Right atrium auricular region (tissue), 2 donors: ENCODE measurements at regions not wholly inside any gene's neighbourhood (a gene's known extent, or its start where the extent isn't known, plus 50 kb on each side); places are given as distances from the start of the nearest gene placed in this dataset.
"Not testable (repeated sequence)": the region's sequence is repeated elsewhere in the genome, so short reads cannot be mapped to it uniquely, and the experiment has no call there.

Experiments
- DNase-seq: peaks from one replicate; pipeline ENCODE4 v3.0.0-alpha.2; 2019; ENCODE audit warnings: low spot score
- H3K27ac ChIP-seq, 2 donors: fragments of 200-600 bp; sonication (generic); 1 replicate in 1 of 2; 2 replicates in 1 of 2; pipeline ENCODE4 v1.5.1; 2016 to 2019
- H3K27me3 ChIP-seq, 2 donors: fragments of 200-600 bp; sonication (generic); one replicate each; pipeline versions ENCODE4 v1.5.1 to v1.6.0; 2017 to 2019
- H3K36me3 ChIP-seq: fragments of 200-600 bp; sonication (generic); one replicate; pipeline ENCODE4 v1.5.1; 2016
- H3K4me1 ChIP-seq, 2 donors: fragments of 200-600 bp; sonication (generic); one replicate each; pipeline versions ENCODE4 v1.5.1 to v1.6.0; 2017 to 2019
- H3K4me3 ChIP-seq, 2 donors: fragments of 200-600 bp; sonication (generic); 1 replicate in 1 of 2; 2 replicates in 1 of 2; pipeline ENCODE4 v1.5.1; 2017 to 2019; ENCODE audit warnings: mild to moderate bottlenecking in 1 of 2, moderate library complexity in 1 of 2
- H3K9me3 ChIP-seq, 2 donors: fragments of 200-600 bp; sonication (generic); one replicate each; pipeline ENCODE4 v1.5.1; 2019

- H3K4me3 ChIP-seq, H3K9me3 ChIP-seq, DNase-seq, H3K36me3 ChIP-seq, H3K27ac ChIP-seq, H3K27me3 ChIP-seq, H3K4me1 ChIP-seq: not testable (repeated sequence)
These were observed 3960.2 kb upstream of the TPTE start for GRCh38 chr21:6561168-6561567.

GRCh38 chr21:6561578-6561977, 3959.8 kb upstream of the TPTE start:
- not testable (repeated sequence) for H3K36me3 ChIP-seq, DNase-seq, H3K4me1 ChIP-seq

GRCh38 chr21:6564543-6565166, 3956.7 kb upstream of the TPTE start:
- not testable (repeated sequence) for H3K27ac ChIP-seq, H3K36me3 ChIP-seq, DNase-seq, H3K9me3 ChIP-seq, H3K4me1 ChIP-seq, H3K27me3 ChIP-seq
- peak overlapping the region in 1 of 2 donors; percentile 19 for H3K4me3 ChIP-seq

More at GRCh38 chr21:6561578-6561977, 3959.8 kb upstream of the TPTE start:
- H3K27ac ChIP-seq, H3K9me3 ChIP-seq, H3K4me3 ChIP-seq, H3K27me3 ChIP-seq: not testable (repeated sequence)

- not testable (repeated sequence) for H3K9me3 ChIP-seq
These were observed 3955.9 kb upstream of the TPTE start for GRCh38 chr21:6565190-6566094.

GRCh38 chr21:6567542-6567941, 3953.8 kb upstream of the TPTE start:
- H3K4me3 ChIP-seq, DNase-seq, H3K27me3 ChIP-seq, H3K4me1 ChIP-seq, H3K27ac ChIP-seq, H3K36me3 ChIP-seq, H3K9me3 ChIP-seq: not testable (repeated sequence)

More at GRCh38 chr21:6565190-6566094, 3955.9 kb upstream of the TPTE start:
- not testable (repeated sequence) for H3K4me1 ChIP-seq, H3K27me3 ChIP-seq, H3K27ac ChIP-seq, H3K36me3 ChIP-seq
- DNase-seq, result peak; percentile 55
- H3K4me3 ChIP-seq, result peak overlapping the region in 1 of 2 donors; percentile 19

- H3K9me3 ChIP-seq, DNase-seq, H3K36me3 ChIP-seq, H3K27ac ChIP-seq, H3K4me1 ChIP-seq, H3K4me3 ChIP-seq, H3K27me3 ChIP-seq: not testable (repeated sequence)
These were observed 3952.2 kb upstream of the TPTE start for GRCh38 chr21:6569152-6569551.

- not testable (repeated sequence) for H3K4me1 ChIP-seq, H3K9me3 ChIP-seq, H3K27me3 ChIP-seq, H3K27ac ChIP-seq, DNase-seq, H3K4me3 ChIP-seq, H3K36me3 ChIP-seq
These were observed 3951.6 kb upstream of the TPTE start for GRCh38 chr21:6569587-6570392.

GRCh38 chr21:6570700-6571368, 3950.5 kb upstream of the TPTE start:
- not testable (repeated sequence) for H3K27me3 ChIP-seq, H3K36me3 ChIP-seq, H3K9me3 ChIP-seq, H3K27ac ChIP-seq, H3K4me1 ChIP-seq, H3K4me3 ChIP-seq, DNase-seq

- not testable (repeated sequence) for H3K27ac ChIP-seq, H3K27me3 ChIP-seq, H3K4me1 ChIP-seq, H3K9me3 ChIP-seq, H3K4me3 ChIP-seq, H3K36me3 ChIP-seq, DNase-seq
These were observed 3947.8 kb upstream of the TPTE start for GRCh38 chr21:6573576-6573975.

- not testable (repeated sequence) for H3K4me1 ChIP-seq, H3K4me3 ChIP-seq, H3K27ac ChIP-seq, DNase-seq, H3K27me3 ChIP-seq, H3K36me3 ChIP-seq, H3K9me3 ChIP-seq
These were observed 3941.6 kb upstream of the TPTE start for GRCh38 chr21:6579801-6580200.
